HL-60 (cell line): ENCODE measurements at regions not wholly inside any gene's neighbourhood (a gene's known extent, or its start where the extent isn't known, plus 50 kb on each side); places are given as distances from the start of the nearest gene placed in this dataset.

Experiments used
- TF ChIP-seq, protein P1 (sequence below): IDR thresholded peaks from one replicate; pipeline ENCODE4 v1.5.1; 2011; ENCODE audit warnings: low read length, control low read depth, inconsistent platforms; ENCODE audit not compliant: insufficient read depth
- TF ChIP-seq, protein P2 (sequence below): IDR thresholded peaks from 2 replicates; pipeline ENCODE4 v1.6.1; 2012; ENCODE audit warnings: low read depth; ENCODE audit not compliant: insufficient replicate concordance

DNA sequence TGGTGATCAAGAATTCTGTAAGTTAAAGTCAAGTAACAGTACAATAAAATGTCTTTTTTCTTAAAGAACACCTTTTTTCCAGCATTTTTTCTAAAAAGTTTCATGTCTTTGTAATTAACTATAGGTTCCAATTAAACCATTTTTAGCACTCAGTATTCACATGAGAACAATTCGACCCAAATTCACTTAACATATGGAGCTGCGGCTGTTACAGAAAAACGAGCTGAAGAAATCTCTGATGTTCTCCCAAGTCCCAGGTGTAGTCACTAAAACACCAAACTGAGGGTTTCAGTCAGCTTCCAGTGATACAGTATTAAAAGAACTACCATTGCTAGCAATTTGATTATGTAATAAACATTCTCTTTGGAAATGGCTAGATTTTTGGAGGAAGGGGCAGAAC, 117.6 kb downstream of the TNFSF13B start:
- TF ChIP-seq, protein P1, sequence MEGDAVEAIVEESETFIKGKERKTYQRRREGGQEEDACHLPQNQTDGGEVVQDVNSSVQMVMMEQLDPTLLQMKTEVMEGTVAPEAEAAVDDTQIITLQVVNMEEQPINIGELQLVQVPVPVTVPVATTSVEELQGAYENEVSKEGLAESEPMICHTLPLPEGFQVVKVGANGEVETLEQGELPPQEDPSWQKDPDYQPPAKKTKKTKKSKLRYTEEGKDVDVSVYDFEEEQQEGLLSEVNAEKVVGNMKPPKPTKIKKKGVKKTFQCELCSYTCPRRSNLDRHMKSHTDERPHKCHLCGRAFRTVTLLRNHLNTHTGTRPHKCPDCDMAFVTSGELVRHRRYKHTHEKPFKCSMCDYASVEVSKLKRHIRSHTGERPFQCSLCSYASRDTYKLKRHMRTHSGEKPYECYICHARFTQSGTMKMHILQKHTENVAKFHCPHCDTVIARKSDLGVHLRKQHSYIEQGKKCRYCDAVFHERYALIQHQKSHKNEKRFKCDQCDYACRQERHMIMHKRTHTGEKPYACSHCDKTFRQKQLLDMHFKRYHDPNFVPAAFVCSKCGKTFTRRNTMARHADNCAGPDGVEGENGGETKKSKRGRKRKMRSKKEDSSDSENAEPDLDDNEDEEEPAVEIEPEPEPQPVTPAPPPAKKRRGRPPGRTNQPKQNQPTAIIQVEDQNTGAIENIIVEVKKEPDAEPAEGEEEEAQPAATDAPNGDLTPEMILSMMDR = no peak
- TF ChIP-seq, protein P2, sequence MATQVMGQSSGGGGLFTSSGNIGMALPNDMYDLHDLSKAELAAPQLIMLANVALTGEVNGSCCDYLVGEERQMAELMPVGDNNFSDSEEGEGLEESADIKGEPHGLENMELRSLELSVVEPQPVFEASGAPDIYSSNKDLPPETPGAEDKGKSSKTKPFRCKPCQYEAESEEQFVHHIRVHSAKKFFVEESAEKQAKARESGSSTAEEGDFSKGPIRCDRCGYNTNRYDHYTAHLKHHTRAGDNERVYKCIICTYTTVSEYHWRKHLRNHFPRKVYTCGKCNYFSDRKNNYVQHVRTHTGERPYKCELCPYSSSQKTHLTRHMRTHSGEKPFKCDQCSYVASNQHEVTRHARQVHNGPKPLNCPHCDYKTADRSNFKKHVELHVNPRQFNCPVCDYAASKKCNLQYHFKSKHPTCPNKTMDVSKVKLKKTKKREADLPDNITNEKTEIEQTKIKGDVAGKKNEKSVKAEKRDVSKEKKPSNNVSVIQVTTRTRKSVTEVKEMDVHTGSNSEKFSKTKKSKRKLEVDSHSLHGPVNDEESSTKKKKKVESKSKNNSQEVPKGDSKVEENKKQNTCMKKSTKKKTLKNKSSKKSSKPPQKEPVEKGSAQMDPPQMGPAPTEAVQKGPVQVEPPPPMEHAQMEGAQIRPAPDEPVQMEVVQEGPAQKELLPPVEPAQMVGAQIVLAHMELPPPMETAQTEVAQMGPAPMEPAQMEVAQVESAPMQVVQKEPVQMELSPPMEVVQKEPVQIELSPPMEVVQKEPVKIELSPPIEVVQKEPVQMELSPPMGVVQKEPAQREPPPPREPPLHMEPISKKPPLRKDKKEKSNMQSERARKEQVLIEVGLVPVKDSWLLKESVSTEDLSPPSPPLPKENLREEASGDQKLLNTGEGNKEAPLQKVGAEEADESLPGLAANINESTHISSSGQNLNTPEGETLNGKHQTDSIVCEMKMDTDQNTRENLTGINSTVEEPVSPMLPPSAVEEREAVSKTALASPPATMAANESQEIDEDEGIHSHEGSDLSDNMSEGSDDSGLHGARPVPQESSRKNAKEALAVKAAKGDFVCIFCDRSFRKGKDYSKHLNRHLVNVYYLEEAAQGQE = no peak
